A673 (cell line): ENCODE measurements at regions not wholly inside any gene's neighbourhood (a gene's known extent, or its start where the extent isn't known, plus 50 kb on each side); places are given as distances from the start of the nearest gene placed in this dataset.

Experiments
- BruUV-seq: library from RNA; stranded (reverse); fragments of 400-500 nt; replicated peaks from 2 replicates; lab custom pipeline; 2021; lab: Mats Ljungman, UMichigan
- CTCF ChIA-PET: fragments of 300-600 bp; sonication (Branson Sonifier 250); formaldehyde crosslinking; loops from one replicate; lab custom pipeline; 2022; ENCODE audit warnings: antibody characterized with exemption; lab: Charles Lee
- POLR2A ChIA-PET: fragments of 300-600 bp; sonication (Branson Sonifier 250); formaldehyde crosslinking; loops from one replicate; lab custom pipeline; 2022; ENCODE audit warnings: antibody characterized with exemption; ENCODE audit not compliant: low non-redundant PET; lab: Charles Lee
- DNase-seq: peaks from one replicate; pipeline ENCODE4 v3.0.0-alpha.2; 2015; ENCODE audit warnings: low spot score
- H3K27ac ChIP-seq: fragments of 200-600 bp; sonication (generic); 2 replicates; pipeline ENCODE4 v1.5.1; 2016; ENCODE audit warnings: mixed run types, low read depth, mild to moderate bottlenecking, mixed read lengths, antibody characterized with exemption, low read length; ENCODE audit not compliant: poor library complexity, severe bottlenecking
- H3K27me3 ChIP-seq: fragments of 200-600 bp; sonication (generic); replicated peaks from 2 replicates; pipeline ENCODE4 v1.6.1; 2017; ENCODE audit warnings: mixed run types, low read depth, mild to moderate bottlenecking, mixed read lengths, antibody characterized with exemption, low read length; ENCODE audit not compliant: insufficient read depth, poor library complexity
- H3K36me3 ChIP-seq: fragments of 200-600 bp; sonication (generic); 2 replicates; pipeline ENCODE4 v1.6.1; 2016; ENCODE audit warnings: mixed run types, mild to moderate bottlenecking, mixed read lengths, antibody characterized with exemption, low read length; ENCODE audit not compliant: insufficient read depth, poor library complexity, severe bottlenecking
- H3K4me1 ChIP-seq: fragments of 200-600 bp; sonication (generic); 2 replicates; pipeline ENCODE4 v1.6.1; 2017; ENCODE audit warnings: mixed run types, mild to moderate bottlenecking, mixed read lengths, antibody characterized with exemption, low read length; ENCODE audit not compliant: insufficient read depth, poor library complexity, severe bottlenecking
- H3K4me3 ChIP-seq: fragments of 200-600 bp; sonication (generic); 2 replicates; pipeline ENCODE4 v1.5.1; 2016; ENCODE audit warnings: low read depth, mixed run types, mild to moderate bottlenecking, mixed read lengths, low read length; ENCODE audit not compliant: poor library complexity, severe bottlenecking
- H3K9me3 ChIP-seq: fragments of 200-600 bp; sonication (generic); 2 replicates; pipeline ENCODE4 v1.6.1; 2016; ENCODE audit warnings: mixed run types, low read depth, mild to moderate bottlenecking, mixed read lengths, antibody characterized with exemption, low read length; ENCODE audit not compliant: poor library complexity, severe bottlenecking
- EZH2 ChIP-seq: fragments of 200-600 bp; sonication (generic); IDR thresholded peaks from 2 replicates; pipeline ENCODE4 v1.6.1; 2017; ENCODE audit warnings: borderline replicate concordance, low read depth, mild to moderate bottlenecking, mixed read lengths, antibody characterized with exemption, low read length; ENCODE audit not compliant: poor library complexity, severe bottlenecking
- intact Hi-C: fragments of 100-400 bp; cut with micrococcal nuclease; formaldehyde crosslinking; loops from one replicate; pipeline ENCODE4 v1.10.0; 2022; ENCODE audit not compliant: unreplicated experiment
- TF ChIP-seq, protein P1 (sequence below): fragments of 300-800, 200-600 bp; sonication (generic); conservative IDR thresholded peaks from 2 replicates; pipeline ENCODE4 v1.5.1; 2017; ENCODE audit warnings: low read depth, mild to moderate bottlenecking, antibody characterized with exemption, low read length, moderate library complexity, mixed read lengths

DNA sequence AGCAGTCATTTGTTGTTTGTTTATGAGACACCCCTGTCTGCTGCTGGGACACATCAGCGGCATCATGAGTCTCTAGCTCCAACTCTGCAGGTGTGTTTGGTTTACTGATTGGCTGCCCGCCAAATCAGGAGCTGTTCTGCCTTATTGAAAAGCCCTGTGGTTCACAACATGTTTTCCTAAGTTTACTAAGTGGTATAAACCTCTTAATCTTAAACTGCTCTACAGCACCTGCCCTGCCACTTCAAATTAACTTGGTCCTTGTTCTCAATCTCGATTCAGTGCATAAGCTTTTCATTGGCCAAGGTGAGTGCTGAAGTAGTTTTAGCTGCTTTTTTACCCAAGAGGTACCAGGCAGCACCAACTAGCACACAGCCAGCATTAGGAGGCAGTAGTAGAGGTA lies 77.8 kb upstream of the WDR72 start:
- no peak for DNase-seq
- POLR2A ChIA-PET: no interaction called here
- CTCF ChIA-PET: no interaction called here

DNA sequence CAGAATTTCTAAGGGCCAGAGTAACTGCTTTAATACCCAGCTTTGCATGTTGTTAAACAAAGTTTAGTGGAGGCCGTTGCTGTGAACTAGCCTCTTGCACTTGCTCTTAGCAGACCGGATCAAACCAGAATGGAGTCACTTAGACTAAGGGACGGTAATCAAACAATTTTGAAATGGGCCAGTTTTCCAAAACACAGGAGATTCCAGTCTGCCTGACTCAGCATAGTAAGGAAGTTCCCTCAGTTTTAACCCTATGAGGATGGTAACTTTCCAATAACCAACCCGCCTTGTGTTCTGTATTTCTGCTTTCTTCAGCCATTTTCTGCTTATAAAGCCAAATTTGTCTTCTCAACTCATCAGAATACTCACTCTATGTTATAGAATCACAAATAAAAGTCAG lies 77.2 kb upstream of the WDR72 start:
- ChIA-PET POLR2A (no interaction called here), CTCF (no interaction called here)
- no peaks in the 10 kb centered on the region for H3K27me3 ChIP-seq
- intact Hi-C loops: no loop called here
- H3K4me3 ChIP-seq: no peak overlapping the region
- TF ChIP-seq, protein P1, sequence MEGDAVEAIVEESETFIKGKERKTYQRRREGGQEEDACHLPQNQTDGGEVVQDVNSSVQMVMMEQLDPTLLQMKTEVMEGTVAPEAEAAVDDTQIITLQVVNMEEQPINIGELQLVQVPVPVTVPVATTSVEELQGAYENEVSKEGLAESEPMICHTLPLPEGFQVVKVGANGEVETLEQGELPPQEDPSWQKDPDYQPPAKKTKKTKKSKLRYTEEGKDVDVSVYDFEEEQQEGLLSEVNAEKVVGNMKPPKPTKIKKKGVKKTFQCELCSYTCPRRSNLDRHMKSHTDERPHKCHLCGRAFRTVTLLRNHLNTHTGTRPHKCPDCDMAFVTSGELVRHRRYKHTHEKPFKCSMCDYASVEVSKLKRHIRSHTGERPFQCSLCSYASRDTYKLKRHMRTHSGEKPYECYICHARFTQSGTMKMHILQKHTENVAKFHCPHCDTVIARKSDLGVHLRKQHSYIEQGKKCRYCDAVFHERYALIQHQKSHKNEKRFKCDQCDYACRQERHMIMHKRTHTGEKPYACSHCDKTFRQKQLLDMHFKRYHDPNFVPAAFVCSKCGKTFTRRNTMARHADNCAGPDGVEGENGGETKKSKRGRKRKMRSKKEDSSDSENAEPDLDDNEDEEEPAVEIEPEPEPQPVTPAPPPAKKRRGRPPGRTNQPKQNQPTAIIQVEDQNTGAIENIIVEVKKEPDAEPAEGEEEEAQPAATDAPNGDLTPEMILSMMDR: no peak
- no peak for TF ChIP-seq EZH2
- BruUV-seq: no TSS peak
- no peak for DNase-seq
- H3K36me3 ChIP-seq: no peaks in the 10 kb centered on the region
- no peaks in the 10 kb centered on the region for H3K4me1 ChIP-seq
- no peak overlapping the region for H3K27ac ChIP-seq
- no peaks in the 10 kb centered on the region for H3K9me3 ChIP-seq

More for the DNA sequence above, 77.8 kb upstream of the WDR72 start:
- H3K4me1 ChIP-seq: no peaks in the 10 kb centered on the region
- TF ChIP-seq, protein P1: no peak
- no peak for TF ChIP-seq EZH2
- no peaks in the 10 kb centered on the region for H3K36me3 ChIP-seq
- intact Hi-C loops: no loop called here
- H3K27ac ChIP-seq: no peak overlapping the region
- no TSS peak for BruUV-seq
- no peaks in the 10 kb centered on the region for H3K9me3 ChIP-seq
- no peak overlapping the region for H3K4me3 ChIP-seq
- H3K27me3 ChIP-seq: no peaks in the 10 kb centered on the region

DNA sequence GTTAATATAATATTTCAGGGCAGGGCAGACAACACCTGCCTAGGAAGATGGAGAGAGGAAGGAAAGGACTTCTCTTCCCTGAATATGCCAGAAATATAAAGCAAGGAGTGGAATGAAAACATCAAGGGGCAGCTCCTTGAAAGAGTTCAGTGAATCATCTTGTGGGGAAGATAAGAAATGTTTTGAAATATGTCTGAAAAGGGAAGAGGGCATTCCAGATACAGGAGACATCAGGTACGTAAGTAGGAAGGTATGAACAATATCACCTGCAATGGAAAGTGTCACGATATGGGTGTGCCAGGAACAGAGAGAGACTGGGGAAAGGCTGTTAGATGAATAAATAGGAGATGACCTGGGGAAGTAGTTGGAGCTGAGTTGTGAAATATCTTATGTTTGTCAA lies 75.8 kb upstream of the WDR72 start:
- no peak overlapping the region for H3K4me3 ChIP-seq
- H3K36me3 ChIP-seq: no peaks in the 10 kb centered on the region
- ChIA-PET CTCF (no interaction called here), POLR2A (interaction anchor here (0.6 kb wide), 1 partner anchor 10 kb away, joined by 4 read pairs; no protein-coding TSS in a partner anchor)
- DNase-seq: no peak
- intact Hi-C loops: no loop called here
- BruUV-seq: no TSS peak
- H3K4me1 ChIP-seq: no peaks in the 10 kb centered on the region
- H3K27ac ChIP-seq: no peak overlapping the region
- no peaks in the 10 kb centered on the region for H3K9me3 ChIP-seq
- no peak for TF ChIP-seq EZH2
- TF ChIP-seq, protein P1: no peak
- H3K27me3 ChIP-seq: no peaks in the 10 kb centered on the region
